ENCODE measurements at regions not wholly inside any gene's neighbourhood (a gene's known extent, or its start where the extent isn't known, plus 50 kb on each side); places are given as distances from the start of the nearest gene placed in this dataset.

GRCh38 chr20:11076434-11077105 is 402.8 kb upstream of the JAG1 start:
- BruUV-seq (replicated peaks), result no TSS peak
- Histone ChIP-seq H2AK5ac (ENCODE audit: low read depth, low read length) (no peak overlapping the region), H3K18ac (ENCODE audit: low read depth, low read length) (no peak overlapping the region), H3K36me3 (ENCODE audit: control insufficient read depth, insufficient read depth, low read length) (no peaks in the 10 kb centered on the region), H3K27ac (ENCODE audit: insufficient read depth, low read length) (no peak overlapping the region), H3K9me1 (ENCODE audit: insufficient read depth, low read length) (no peaks in the 10 kb centered on the region), H3K4me2 (ENCODE audit: low read depth, low read length) (no peak overlapping the region), H4K20me1 (ENCODE audit: insufficient read depth, low read length) (no peaks in the 10 kb centered on the region), H3K9ac (ENCODE audit: low read depth, low read length) (no peak overlapping the region), H4K8ac (ENCODE audit: low read depth in 2 of 2, low read length in 2 of 2) (no peak overlapping the region), H3K23ac (ENCODE audit: low read depth, low read length) (no peak overlapping the region), H3K56ac (ENCODE audit: extremely low read depth, insufficient read depth, low read length) (no peak overlapping the region), H3K14ac (replicated peaks; ENCODE audit: low read depth, low read length) (no peak overlapping the region), H2BK20ac (ENCODE audit: low read depth, low read length) (no peak overlapping the region), H2BK15ac (ENCODE audit: low read depth, low read length) (no peak overlapping the region), H2BK5ac (ENCODE audit: low read depth, low read length, poor library complexity, severe bottlenecking) (no peak overlapping the region), H3K4me1 (ENCODE audit: control insufficient read depth, insufficient read depth, low read length) (no peaks in the 10 kb centered on the region), H2BK120ac (ENCODE audit: low read depth, low read length) (no peak overlapping the region), H2AFZ (replicated peaks; ENCODE audit: low read length, poor library complexity) (no peak overlapping the region), H3K4me3 (ENCODE audit: insufficient read depth, low read depth, low read length) (no peak overlapping the region), H4K5ac (ENCODE audit: low read depth, low read length) (no peak overlapping the region), H2AK9ac (replicated peaks; ENCODE audit: low read depth, low read length, poor library complexity) (no peak overlapping the region), H3K27me3 (ENCODE audit: control insufficient read depth, insufficient read depth, low read length) (no peaks in the 10 kb centered on the region), H3K9me3 (ENCODE audit: control insufficient read depth, insufficient read depth, low read length) (0 out of 2 replicates have a peak, but pooled peaks cover 2% of the 10 kb centered on the region), H3K4ac (ENCODE audit: low read depth, low read length) (no peak overlapping the region), H3K79me1 (ENCODE audit: low read depth in 1 of 2, low read length in 2 of 2) (no peaks in the 10 kb centered on the region), H4K91ac (ENCODE audit: insufficient read depth, low read depth, low read length) (no peak overlapping the region)
- dilution Hi-C loops (cut with HindIII; ENCODE audit: low sequenced_read_pairs, unreplicated experiment) (no loop called here), intact Hi-C loops (cut with micrococcal nuclease) (no loop called here), in situ Hi-C loops (cut with MboI; ENCODE audit: low sequenced_read_pairs) (no loop called here)
- ATAC-seq (ENCODE audit: low read depth), result no peak
- CTCF ChIA-PET, result no interaction called here
- DNase-seq, result no peak
- TF ChIP-seq ELK1 (IDR thresholded peaks at IDR 0.05; ENCODE audit: borderline replicate concordance, low read depth, low read length) (no peak), RAD21 (IDR thresholded peaks at IDR 0.05; ENCODE audit: low read length) (no peak), CTCF (conservative IDR thresholded peaks at IDR 0.05; ENCODE audit: low read depth, low read length) (no peak), CHD1 (IDR thresholded peaks at IDR 0.05; ENCODE audit: low read depth, low read length) (no peak), POLR2A (IDR thresholded peaks at IDR 0.05; ENCODE audit: low read depth, low read length) (no peak), MAFK (IDR thresholded peaks at IDR 0.05; ENCODE audit: low read depth, low read length) (no peak)
- POLR2A ChIA-PET (ENCODE audit: unreplicated experiment), result no interaction called here
- WGBS, 2 experiments (ENCODE audit: extremely low coverage in 2 of 2, insufficient read length in 1 of 2), result no CpG with 5 or more reads among the region's 10 CpGs
